TTC549 (cell line): ENCODE measurements at regions not wholly inside any gene's neighbourhood (a gene's known extent, or its start where the extent isn't known, plus 50 kb on each side); places are given as distances from the start of the nearest gene placed in this dataset.
"Not testable (repeated sequence)": the region's sequence is repeated elsewhere in the genome, so short reads cannot be mapped to it uniquely, and the experiment has no call there.

ENCODE experiments used
- FAIRE-seq: peaks from 2 replicates; lab custom pipeline; 2012; peaks lifted over from hg19 to GRCh38; lab: Jason Lieb, UNC

DNA sequence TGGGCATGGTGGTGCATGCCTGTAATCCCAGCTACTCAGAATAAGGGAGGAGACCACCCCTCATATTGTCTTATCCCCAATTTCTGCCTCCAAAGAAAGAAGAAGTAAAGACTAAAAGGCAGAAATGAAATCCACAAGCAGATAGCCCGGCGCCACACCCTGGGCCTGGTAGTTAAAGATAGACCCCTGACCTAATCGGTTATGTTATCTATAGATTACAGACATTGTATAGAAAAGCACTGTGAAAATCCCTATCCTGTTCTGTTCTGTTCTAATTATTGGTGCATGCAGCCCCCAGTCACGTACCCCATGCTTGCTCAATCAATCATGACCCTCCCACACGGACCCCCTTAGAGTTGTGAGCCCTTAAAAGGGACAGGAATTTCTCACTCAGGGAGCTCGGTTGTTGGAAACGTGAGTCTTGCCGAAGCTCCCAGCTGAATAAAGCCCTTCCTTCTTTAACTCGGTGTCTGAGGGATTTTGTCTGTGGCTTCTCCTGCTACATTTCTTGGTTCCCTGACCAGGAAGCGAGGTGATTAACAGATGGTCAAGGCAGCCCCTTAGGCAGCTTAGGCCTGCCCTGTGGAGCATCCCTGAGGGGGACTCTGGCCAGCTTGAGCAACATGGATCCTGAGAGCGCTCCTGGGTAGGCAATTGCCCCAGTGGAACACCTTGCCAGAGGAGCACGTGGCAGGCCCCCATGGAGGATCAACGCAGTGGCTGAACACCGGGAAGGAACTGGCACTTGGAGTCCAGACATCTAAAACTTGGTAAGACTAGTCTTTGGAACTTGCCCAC, 188.7 kb upstream of the NDUFV2 start:
- not testable (repeated sequence) for FAIRE-seq

GRCh38 chr18:8914404-8915264, 187.9 kb upstream of the NDUFV2 start:
- not testable (repeated sequence) for FAIRE-seq

- FAIRE-seq: not testable (repeated sequence)
Observed at GRCh38 chr18:8920856-8921787, 181.4 kb upstream of the NDUFV2 start.

GRCh38 chr18:8926464-8926863, 176.0 kb upstream of the NDUFV2 start:
- no peak for FAIRE-seq

GRCh38 chr18:8928044-8928443, 174.5 kb upstream of the NDUFV2 start:
- no peak for FAIRE-seq

DNA sequence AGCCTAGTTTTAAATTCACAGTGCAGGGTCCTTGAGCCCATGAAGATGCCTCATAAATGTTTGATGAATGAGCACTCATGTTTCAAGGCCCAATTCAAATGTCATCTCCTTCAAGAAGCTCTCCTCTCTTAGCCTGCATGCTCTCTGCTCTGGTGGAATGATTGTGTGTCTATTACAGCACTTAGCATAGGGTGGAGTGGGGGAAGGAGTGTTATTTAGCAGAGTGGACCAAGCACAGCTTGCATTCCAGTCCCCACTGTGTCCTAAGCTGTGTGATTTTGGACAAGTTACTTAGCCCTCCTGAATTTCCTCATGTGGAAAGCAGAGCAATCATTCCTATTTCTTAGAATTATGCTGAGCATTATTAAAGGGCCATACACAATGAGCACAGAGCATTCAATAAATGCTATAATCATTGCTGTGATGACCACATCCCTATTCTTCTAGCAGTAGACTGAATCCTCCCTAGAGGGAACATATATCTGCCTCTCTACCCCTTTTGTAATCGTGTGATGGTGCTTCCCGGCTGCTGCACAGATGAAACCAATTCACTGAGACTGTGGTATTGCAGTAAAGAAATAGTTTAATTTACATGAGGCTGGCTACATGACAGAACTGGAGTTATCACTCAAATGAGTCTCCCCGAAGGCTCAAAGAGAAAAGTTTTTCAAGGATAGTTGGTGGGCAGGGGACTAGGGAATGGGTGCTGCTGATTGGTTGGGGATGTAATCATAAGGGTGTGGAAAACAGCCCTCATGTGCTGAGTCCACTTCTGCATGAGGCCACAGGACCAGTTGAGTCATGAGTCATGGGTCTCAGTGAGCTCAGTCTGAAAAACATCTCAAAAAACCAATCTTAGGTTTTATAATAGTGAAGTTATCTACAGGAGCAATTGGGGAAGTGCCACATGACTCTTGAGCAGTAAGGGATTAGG, 173.4 kb upstream of the NDUFV2 start:
- no peak for FAIRE-seq

GRCh38 chr18:8930990-8931616, 171.4 kb upstream of the NDUFV2 start:
- no peak for FAIRE-seq

- no peak for FAIRE-seq
Observed at GRCh38 chr18:8932866-8933265, 169.6 kb upstream of the NDUFV2 start.

- no peak for FAIRE-seq
Observed at GRCh38 chr18:8933714-8934284, 168.7 kb upstream of the NDUFV2 start.

DNA sequence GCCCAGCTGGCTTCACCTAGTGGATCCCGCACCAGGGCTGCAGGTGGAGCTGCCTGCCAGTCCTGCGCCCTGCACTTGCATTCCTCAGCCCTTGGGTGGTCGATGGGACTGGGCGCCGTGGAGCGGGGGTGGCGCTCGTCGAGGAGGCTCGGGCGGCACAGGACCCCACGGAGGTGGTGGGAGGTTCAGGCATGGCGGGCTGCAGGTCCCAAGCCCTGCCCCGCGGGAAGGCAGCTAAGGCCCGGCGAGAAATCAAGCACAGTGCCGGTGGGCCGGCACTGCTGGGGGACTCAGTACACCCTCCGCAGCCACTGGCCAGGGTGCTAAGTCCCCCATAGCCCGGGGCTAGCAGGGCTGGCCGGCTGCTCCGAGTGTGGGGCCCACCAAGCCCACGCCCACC, 167.2 kb upstream of the NDUFV2 start:
- FAIRE-seq: not testable (repeated sequence)

- no peak for FAIRE-seq
Observed at GRCh38 chr18:8936619-8937018, 165.9 kb upstream of the NDUFV2 start.

DNA sequence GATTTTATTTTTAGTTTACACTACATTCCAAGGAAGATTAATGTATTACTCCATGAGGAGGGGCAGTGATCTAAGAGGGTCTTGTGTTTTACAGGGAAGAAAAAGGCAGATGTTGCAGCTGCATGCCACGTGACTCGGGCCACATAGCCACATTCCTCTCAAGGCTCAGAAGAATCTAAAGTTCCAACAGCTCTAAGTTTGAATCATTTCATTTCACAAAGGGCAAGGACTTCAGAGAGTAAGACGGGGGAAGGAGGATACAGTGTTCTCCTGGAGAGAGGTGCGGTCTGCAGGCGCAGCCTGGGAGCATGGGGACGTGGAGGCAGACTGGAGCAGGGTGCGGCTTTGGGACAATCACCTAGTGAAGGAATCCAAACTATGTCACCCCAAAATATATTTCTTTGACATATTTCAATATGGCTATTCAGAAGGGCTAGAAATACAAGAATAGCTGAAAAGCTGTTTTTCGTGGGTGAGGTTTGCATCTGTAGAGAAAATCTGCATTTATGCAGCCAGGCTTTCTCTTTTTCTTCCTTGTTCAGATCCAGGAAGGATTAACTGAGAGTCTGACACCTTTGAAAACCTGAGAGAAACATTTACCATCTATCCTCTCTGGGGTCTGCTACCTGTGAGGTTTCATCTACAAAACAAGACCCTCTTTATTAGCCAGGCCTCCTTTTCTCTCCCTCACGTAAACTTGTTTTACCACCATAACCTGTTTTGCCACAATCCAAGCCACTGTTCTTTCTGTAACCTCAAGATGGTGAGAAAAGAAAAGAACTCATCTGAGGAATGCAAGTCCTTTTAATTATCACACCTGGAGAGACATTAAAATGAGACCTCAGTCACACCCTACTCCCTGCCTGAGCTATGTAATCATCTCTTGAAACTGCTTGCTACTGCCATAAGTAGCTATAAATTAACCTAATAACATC, 165.1 kb upstream of the NDUFV2 start:
- no peak for FAIRE-seq

DNA sequence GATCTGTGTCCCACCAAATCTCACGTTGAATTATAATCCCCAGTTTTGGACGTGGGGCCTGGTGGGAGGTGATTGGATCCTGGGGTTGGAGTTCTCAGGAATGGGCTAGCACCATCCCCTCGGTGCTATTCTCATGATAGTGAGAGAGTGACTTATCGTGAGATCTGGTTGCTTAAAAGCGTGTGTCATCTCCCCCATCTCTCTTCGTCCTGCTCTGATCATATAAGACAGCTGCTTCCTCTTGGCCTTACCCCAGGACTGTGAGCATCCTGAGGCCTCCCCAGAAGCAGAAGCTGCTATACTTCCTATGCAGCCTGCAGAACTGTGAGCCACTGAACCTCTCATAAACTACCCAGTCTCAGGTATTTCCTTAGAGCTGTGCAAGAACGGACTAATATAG, 163.7 kb upstream of the NDUFV2 start:
- no peak for FAIRE-seq

- no peak for FAIRE-seq
Observed at GRCh38 chr18:8942021-8942908, 160.2 kb upstream of the NDUFV2 start.

DNA sequence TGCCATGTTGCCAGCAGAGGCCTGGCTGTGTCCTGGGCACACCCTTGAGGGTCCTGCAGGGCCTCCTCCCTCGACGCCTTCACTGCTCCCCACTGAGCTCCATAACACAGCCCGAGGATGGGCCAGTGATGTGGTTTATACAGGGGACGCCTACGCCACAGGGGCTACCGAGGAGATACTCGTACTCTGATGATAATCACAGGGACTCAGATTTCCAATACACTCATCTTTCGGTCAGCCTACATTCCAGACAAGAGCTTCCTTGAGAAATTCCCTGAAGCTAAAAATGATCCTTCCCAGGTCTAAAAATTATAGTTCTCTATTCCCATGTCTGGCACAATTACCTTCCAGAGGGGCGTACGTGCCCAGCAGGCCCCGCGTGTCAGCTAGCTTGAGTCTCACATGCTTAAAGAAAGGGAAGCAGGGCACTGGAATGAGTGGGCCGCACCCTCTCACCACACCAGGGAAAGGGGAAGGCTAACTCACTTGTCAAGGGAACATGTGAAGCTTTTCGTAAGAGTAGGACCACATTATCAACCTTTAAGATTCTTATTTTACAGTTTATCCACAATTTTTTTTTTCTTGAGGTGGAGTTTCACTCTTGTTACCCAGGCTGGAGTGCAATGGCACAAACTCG, 159.5 kb upstream of the NDUFV2 start:
- no peak for FAIRE-seq

DNA sequence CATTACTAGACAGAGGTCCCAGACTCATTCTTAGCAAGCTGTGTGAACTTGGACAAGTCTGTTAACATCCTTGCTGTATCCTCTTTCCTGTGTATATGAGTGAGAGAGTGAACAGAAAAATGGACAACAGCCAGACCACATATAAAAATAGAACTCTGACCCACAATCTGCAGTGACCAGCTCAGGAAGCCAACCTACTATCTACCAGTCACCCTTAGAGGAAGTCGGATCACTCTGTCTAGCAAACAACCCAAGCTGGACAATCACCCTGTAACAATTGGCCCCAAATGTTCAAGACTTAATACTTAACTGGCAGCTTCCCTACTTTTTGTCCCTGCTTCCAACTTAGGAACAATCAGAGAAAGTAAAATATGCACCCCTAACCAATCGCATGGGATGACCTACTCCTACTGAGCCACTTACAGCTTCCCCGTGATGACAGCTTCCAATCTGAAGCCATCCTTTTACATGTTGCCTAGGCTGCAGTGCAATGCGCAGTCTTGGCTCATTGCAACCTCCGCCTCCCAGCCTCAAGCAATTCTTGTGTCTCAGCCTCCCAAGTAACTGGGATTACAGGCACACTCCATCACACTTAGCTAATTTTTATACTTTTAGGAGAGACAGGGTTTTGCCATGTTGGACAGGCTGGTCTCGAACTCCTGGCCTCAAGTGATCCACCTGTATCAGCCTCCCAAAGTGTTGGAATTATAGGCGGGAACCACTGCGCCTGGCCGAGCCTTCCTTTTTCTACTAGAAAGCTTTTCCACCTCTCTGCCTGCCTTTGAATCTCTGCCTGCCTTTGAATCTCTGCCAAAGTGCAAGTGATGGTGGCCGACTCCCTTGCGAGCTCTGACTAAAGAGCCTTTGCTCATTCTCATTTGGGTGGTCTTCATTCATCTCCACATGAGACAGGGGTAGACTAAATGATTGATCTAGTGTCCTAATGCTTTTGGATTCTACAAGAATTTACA, 158.3 kb upstream of the NDUFV2 start:
- FAIRE-seq: no peak
